Lower leg skin (tissue), 3 donors: ENCODE measurements at regions not wholly inside any gene's neighbourhood (a gene's known extent, or its start where the extent isn't known, plus 50 kb on each side); places are given as distances from the start of the nearest gene placed in this dataset.

Source experiments
- POLR2A ChIP-seq, 2 donors: fragments of 450-650 bp; IDR thresholded peaks; one replicate each; pipeline ENCODE4 v1.6.1; 2016 to 2017; ENCODE audit warnings: antibody characterized with exemption in 2 of 2, mild to moderate bottlenecking in 1 of 2, moderate library complexity in 1 of 2
- TF ChIP-seq, protein P1 (sequence below), 3 donors: fragments of 450-650 bp; IDR thresholded peaks; one replicate each; pipeline ENCODE4 v1.5.1; 2016; ENCODE audit warnings: antibody characterized with exemption in 3 of 3, mild to moderate bottlenecking in 3 of 3, moderate library complexity in 2 of 3

GRCh38 chr13:73521985-73522524 lies 463.2 kb downstream of the KLF5 start:
- TF ChIP-seq, protein P1, sequence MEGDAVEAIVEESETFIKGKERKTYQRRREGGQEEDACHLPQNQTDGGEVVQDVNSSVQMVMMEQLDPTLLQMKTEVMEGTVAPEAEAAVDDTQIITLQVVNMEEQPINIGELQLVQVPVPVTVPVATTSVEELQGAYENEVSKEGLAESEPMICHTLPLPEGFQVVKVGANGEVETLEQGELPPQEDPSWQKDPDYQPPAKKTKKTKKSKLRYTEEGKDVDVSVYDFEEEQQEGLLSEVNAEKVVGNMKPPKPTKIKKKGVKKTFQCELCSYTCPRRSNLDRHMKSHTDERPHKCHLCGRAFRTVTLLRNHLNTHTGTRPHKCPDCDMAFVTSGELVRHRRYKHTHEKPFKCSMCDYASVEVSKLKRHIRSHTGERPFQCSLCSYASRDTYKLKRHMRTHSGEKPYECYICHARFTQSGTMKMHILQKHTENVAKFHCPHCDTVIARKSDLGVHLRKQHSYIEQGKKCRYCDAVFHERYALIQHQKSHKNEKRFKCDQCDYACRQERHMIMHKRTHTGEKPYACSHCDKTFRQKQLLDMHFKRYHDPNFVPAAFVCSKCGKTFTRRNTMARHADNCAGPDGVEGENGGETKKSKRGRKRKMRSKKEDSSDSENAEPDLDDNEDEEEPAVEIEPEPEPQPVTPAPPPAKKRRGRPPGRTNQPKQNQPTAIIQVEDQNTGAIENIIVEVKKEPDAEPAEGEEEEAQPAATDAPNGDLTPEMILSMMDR (IDR thresholded peaks at IDR 0.05) = no peak
- no peak for TF ChIP-seq POLR2A (IDR thresholded peaks at IDR 0.05)
